Natural killer cell (primary cell): ENCODE measurements at regions not wholly inside any gene's neighbourhood (a gene's known extent, or its start where the extent isn't known, plus 50 kb on each side); places are given as distances from the start of the nearest gene placed in this dataset.

Source experiments
- ATAC-seq, 3 donors: fragments of 150-1000 bp in 2 of 3; fragments of 200-7000 bp in 1 of 3; cut with Tn5 transposase; 1 replicate in 1 of 3; 2 replicates in 2 of 3; pipeline ENCODE4 v1.10.0; 2021; ENCODE audit warnings: mild to moderate bottlenecking in 2 of 3, moderate library complexity in 2 of 3
- DNase-seq, 2 donors: peaks; one replicate each; pipeline versions ENCODE4 v3.0.0 to v3.0.0-alpha.2; 2013 to 2021; ENCODE audit warnings: mixed read lengths in 1 of 2
- H3K27ac ChIP-seq: one replicate; pipeline ENCODE4 v1.5.1; 2013; ENCODE audit warnings: mild to moderate bottlenecking, low read length
- H3K27me3 ChIP-seq: one replicate; pipeline ENCODE4 v1.6.1; 2013; ENCODE audit warnings: low read length; ENCODE audit not compliant: control insufficient read depth, insufficient read depth
- H3K36me3 ChIP-seq: one replicate; pipeline ENCODE4 v1.6.1; 2013; ENCODE audit warnings: low read length; ENCODE audit not compliant: control insufficient read depth, insufficient read depth
- H3K4me1 ChIP-seq: one replicate; pipeline ENCODE4 v1.6.1; 2013; ENCODE audit warnings: low read length; ENCODE audit not compliant: control insufficient read depth, insufficient read depth
- H3K4me3 ChIP-seq: one replicate; pipeline ENCODE4 v1.5.1; 2013; ENCODE audit warnings: low read length
- H3K9me3 ChIP-seq: one replicate; pipeline ENCODE4 v1.6.1; 2013; ENCODE audit warnings: low read length; ENCODE audit not compliant: control insufficient read depth, insufficient read depth
- H3K27ac Mint-ChIP-seq, 2 donors: one replicate each; pipeline ENCODE4 v1.8.0; 2022; ENCODE audit warnings: mild to moderate bottlenecking in 2 of 2, mixed read lengths in 2 of 2, moderate library complexity in 1 of 2
- H3K27me3 Mint-ChIP-seq, 2 donors: one replicate each; pipeline ENCODE4 v1.8.0; 2022; ENCODE audit warnings: low read depth in 2 of 2, mixed read lengths in 2 of 2
- H3K36me3 Mint-ChIP-seq: one replicate; pipeline ENCODE4 v1.8.0; 2022; ENCODE audit warnings: mixed read lengths
- H3K4me1 Mint-ChIP-seq, 2 donors: one replicate each; pipeline ENCODE4 v1.8.0; 2022; ENCODE audit warnings: mixed read lengths in 2 of 2
- H3K4me3 Mint-ChIP-seq: one replicate; pipeline ENCODE4 v1.8.0; 2022; ENCODE audit warnings: mild to moderate bottlenecking, moderate library complexity, mixed read lengths
- H3K9me3 Mint-ChIP-seq, 2 donors: one replicate each; pipeline ENCODE4 v1.8.0; 2022; ENCODE audit warnings: mixed read lengths in 2 of 2
- CTCF ChIP-seq: fragments of 200-600 bp; IDR thresholded peaks from one replicate; pipeline ENCODE4 v1.8.0; 2022; ENCODE audit warnings: antibody characterized with exemption
- WGBS: methylation state at CpG from one replicate; pipeline ENCODE4 v1.1.7; 2013; ENCODE audit warnings: missing lambda C conversion rate; ENCODE audit not compliant: insufficient coverage; 5-methylcytosine and 5-hydroxymethylcytosine counted together
- intact Hi-C: fragments of 100-400 bp; cut with micrococcal nuclease; formaldehyde crosslinking; loops from one replicate; pipeline ENCODE4 v1.14.2; 2022

GRCh38 chr2:126803434-126803775 is 95.3 kb upstream of the TEX51 start:
- Mint-ChIP-seq H3K36me3 (no peaks in the 10 kb centered on the region), H3K9me3 (no peaks in the 10 kb centered on the region), H3K27me3 (peaks cover 0 to 1% of the 10 kb centered on the region in 2 donors), H3K4me1 (no peaks in the 10 kb centered on the region), H3K4me3 (no peak overlapping the region), H3K27ac (no peak overlapping the region)
- Histone ChIP-seq H3K36me3 (no peaks in the 10 kb centered on the region), H3K4me3 (no peak overlapping the region), H3K27me3 (no peaks in the 10 kb centered on the region), H3K27ac (no peak overlapping the region), H3K9me3 (no peaks in the 10 kb centered on the region), H3K4me1 (no peaks in the 10 kb centered on the region)
- intact Hi-C loops: no loop called here
- ATAC-seq (no peak), DNase-seq (no peak)
- WGBS: 91% methylated on average over 8 of the region's 8 CpGs
- no peak for TF ChIP-seq CTCF

GRCh38 chr2:126804347-126804746 is 94.3 kb upstream of the TEX51 start:
- H3K9me3 Mint-ChIP-seq: no peaks in the 10 kb centered on the region
- no peak for DNase-seq
- Histone ChIP-seq H3K4me3 (no peak overlapping the region), H3K9me3 (no peaks in the 10 kb centered on the region), H3K27ac (no peak overlapping the region), H3K4me1 (no peaks in the 10 kb centered on the region), H3K36me3 (no peaks in the 10 kb centered on the region), H3K27me3 (no peaks in the 10 kb centered on the region)
- H3K27me3 Mint-ChIP-seq: peaks cover 0 to 7% of the 10 kb centered on the region in 2 donors
- H3K27ac Mint-ChIP-seq: no peak overlapping the region
- ATAC-seq: no peak
- H3K36me3 Mint-ChIP-seq: no peaks in the 10 kb centered on the region
- TF ChIP-seq CTCF: no peak
- H3K4me3 Mint-ChIP-seq: no peak overlapping the region
- intact Hi-C loops: no loop called here
- 90% methylated on average over 17 of the region's 17 CpGs for WGBS
- H3K4me1 Mint-ChIP-seq: no peaks in the 10 kb centered on the region

GRCh38 chr2:126808929-126809328 is 89.8 kb upstream of the TEX51 start:
- Mint-ChIP-seq H3K27me3 (peaks cover 0 to 18% of the 10 kb centered on the region in 2 donors), H3K4me3 (no peak overlapping the region), H3K27ac (no peak overlapping the region), H3K9me3 (no peaks in the 10 kb centered on the region), H3K36me3 (no peaks in the 10 kb centered on the region), H3K4me1 (no peaks in the 10 kb centered on the region)
- no peaks in the 10 kb centered on the region for H3K4me1 ChIP-seq
- no peaks in the 10 kb centered on the region for H3K9me3 ChIP-seq
- TF ChIP-seq CTCF: no peak
- H3K36me3 ChIP-seq: no peaks in the 10 kb centered on the region
- H3K4me3 ChIP-seq: no peak overlapping the region
- intact Hi-C loops: no loop called here
- no peaks in the 10 kb centered on the region for H3K27me3 ChIP-seq
- H3K27ac ChIP-seq: no peak overlapping the region
- no peak for ATAC-seq
- DNase-seq: no peak
- WGBS: 61% methylated on average over 6 of the region's 6 CpGs

- Histone ChIP-seq H3K4me3 (no peak overlapping the region), H3K36me3 (no peaks in the 10 kb centered on the region), H3K9me3 (no peaks in the 10 kb centered on the region), H3K27ac (no peak overlapping the region), H3K27me3 (no peaks in the 10 kb centered on the region), H3K4me1 (no peaks in the 10 kb centered on the region)
- Mint-ChIP-seq H3K9me3 (no peaks in the 10 kb centered on the region), H3K4me1 (no peaks in the 10 kb centered on the region), H3K27me3 (peaks cover 3 to 22% of the 10 kb centered on the region in 2 donors), H3K4me3 (no peak overlapping the region), H3K27ac (no peak overlapping the region), H3K36me3 (no peaks in the 10 kb centered on the region)
- WGBS: 66% methylated on average over 7 of the region's 7 CpGs
- no peak for TF ChIP-seq CTCF
- DNase-seq: no peak
- no peak for ATAC-seq
- intact Hi-C loops: no loop called here
Observed at GRCh38 chr2:126809340-126809739, 89.3 kb upstream of the TEX51 start.
